Prostate gland (tissue), 2 donors: ENCODE measurements at regions not wholly inside any gene's neighbourhood (a gene's known extent, or its start where the extent isn't known, plus 50 kb on each side); places are given as distances from the start of the nearest gene placed in this dataset.

Experiments
- CTCF ChIP-seq, 4 experiments: fragments of 200-600 bp in 2 of 4; fragments of 450-650 bp in 2 of 4; sonication (generic) in 2 of 4; IDR thresholded peaks; 1 replicate in 3 of 4; 2 replicates in 1 of 4; pipeline ENCODE4 v1.5.1; 2016 to 2019; ENCODE audit warnings: antibody characterized with exemption in 4 of 4, mild to moderate bottlenecking in 2 of 4, moderate library complexity in 2 of 4
- POLR2A ChIP-seq: fragments of 450-650 bp; IDR thresholded peaks from one replicate; pipeline ENCODE4 v1.6.1; 2016; ENCODE audit warnings: antibody characterized with exemption, mild to moderate bottlenecking

- TF ChIP-seq POLR2A: no peak
- TF ChIP-seq CTCF (IDR thresholded peaks at IDR 0.05): no peak
Observed at GRCh38 chr16:65289022-65289421, 167.2 kb upstream of the CDH11 start.
